C4-2B (cell line): ENCODE measurements at regions not wholly inside any gene's neighbourhood (a gene's known extent, or its start where the extent isn't known, plus 50 kb on each side); places are given as distances from the start of the nearest gene placed in this dataset.

Source experiments
- CTCF ChIP-seq: fragments of 450-650 bp; conservative IDR thresholded peaks from 2 replicates; pipeline ENCODE4 v1.5.1; 2017; ENCODE audit warnings: mild to moderate bottlenecking
- ZFX ChIP-seq: fragments of 450-650 bp; IDR thresholded peaks from 2 replicates; pipeline ENCODE4 v1.6.1; 2017

GRCh38 chr16:87169509-87169995 is 147.6 kb downstream of the C16orf95 start:
- TF ChIP-seq CTCF (no peak), ZFX (no peak)
